ENCODE measurements at regions not wholly inside any gene's neighbourhood (a gene's known extent, or its start where the extent isn't known, plus 50 kb on each side); places are given as distances from the start of the nearest gene placed in this dataset.

- ChIA-PET RAD21 (ENCODE audit: low non-redundant PET in 1 of 2, low total read pairs in 2 of 2, uncharacterized antibody in 2 of 2, unreplicated experiment in 2 of 2) (no interaction called here), CTCF (no interaction called here), POLR2A (interaction anchor here (0.9 kb wide), 1 partner anchor 65 kb away, joined by 3 read pairs; no protein-coding TSS in a partner anchor)
- no peak for TF ChIP-seq CEBPB (IDR thresholded peaks at IDR 0.05; ENCODE audit: low read depth)
- TF ChIP-seq EZH2 (IDR thresholded peaks at IDR 0.05), result no peak
- no peak for TF ChIP-seq EZH2phosphoT487 (IDR thresholded peaks at IDR 0.05; ENCODE audit: borderline replicate concordance)
- TF ChIP-seq TCF7L2 (IDR thresholded peaks at IDR 0.05; ENCODE audit: borderline replicate concordance, extremely low read depth, insufficient read depth, insufficient read length), result no peak
- no peak for TF ChIP-seq YY1 (IDR thresholded peaks at IDR 0.05; ENCODE audit: extremely low read depth, insufficient replicate concordance, low read depth, low read length)
- H4K20me1 ChIP-seq (ENCODE audit: insufficient read depth), result no peaks in the 10 kb centered on the region
- H3K27me3 ChIP-seq (ENCODE audit: insufficient read depth, low read length), result no peaks in the 10 kb centered on the region
- H3K36me3 ChIP-seq (ENCODE audit: control insufficient read depth in 1 of 2, insufficient read depth in 2 of 2, low read length in 2 of 2), result no peaks in the 10 kb centered on the region
- BruUV-seq (replicated peaks), result no TSS peak
- no peak overlapping the region for H2AFZ ChIP-seq (ENCODE audit: low read depth, low read length, poor library complexity, severe bottlenecking)
- ATAC-seq (no peak), DNase-seq (ENCODE audit: low read depth, low spot score) (no peak)
- intact Hi-C loops (cut with micrococcal nuclease), result no loop called here
- peak overlapping the region; percentile 47 for H3K27ac ChIP-seq (ENCODE audit: low read depth, low read length)
- H3K4me3 ChIP-seq (replicated peaks in 1 of 2; ENCODE audit: low read depth in 1 of 2, low read length in 2 of 2), result no peak overlapping the region
- no peaks in the 10 kb centered on the region for H3K9me3 ChIP-seq (ENCODE audit: control insufficient read depth in 1 of 2, insufficient read depth in 1 of 2, low read depth in 1 of 2, low read length in 2 of 2)
- H3K79me2 ChIP-seq (ENCODE audit: insufficient read depth, low read length), result no peaks in the 10 kb centered on the region
- no peaks in the 10 kb centered on the region for H3K9me2 ChIP-seq (ENCODE audit: insufficient read depth)
- H3K4me2 ChIP-seq (ENCODE audit: low read length), result 0 out of 2 replicates have a peak overlapping the region, but pooled peaks have one; percentile 21
- peak overlapping the region; percentile 11; the same call in 1 of the 2 replicates for H3K9ac ChIP-seq (ENCODE audit: low read length)
- H3K4me1 ChIP-seq (ENCODE audit: control insufficient read depth in 1 of 2, insufficient read depth in 2 of 2, low read length in 2 of 2), result peaks cover 77 to 90% of the 10 kb centered on the region in 2 experiments
These were observed 59.2 kb downstream of the C9orf50 start for GRCh38 chr9:129561594-129562281.

- ChIA-PET POLR2A (no interaction called here), RAD21 (ENCODE audit: low non-redundant PET in 1 of 2, low total read pairs in 2 of 2, uncharacterized antibody in 2 of 2, unreplicated experiment in 2 of 2) (no interaction called here), CTCF (no interaction called here)
- intact Hi-C loops (cut with micrococcal nuclease), result no loop called here
- H3K4me2 ChIP-seq (ENCODE audit: low read length), result 0 out of 2 replicates have a peak overlapping the region, but pooled peaks have one; percentile 8
- peak overlapping the region; percentile 47 for H3K27ac ChIP-seq (ENCODE audit: low read depth, low read length)
- peak overlapping the region; percentile 20; the same call in 1 of the 2 replicates for H3K9ac ChIP-seq (ENCODE audit: low read length)
- no peaks in the 10 kb centered on the region for H3K9me3 ChIP-seq (ENCODE audit: control insufficient read depth in 1 of 2, insufficient read depth in 1 of 2, low read depth in 1 of 2, low read length in 2 of 2)
- no TSS peak for BruUV-seq (replicated peaks)
- no peaks in the 10 kb centered on the region for H4K20me1 ChIP-seq (ENCODE audit: insufficient read depth)
- no peaks in the 10 kb centered on the region for H3K79me2 ChIP-seq (ENCODE audit: insufficient read depth, low read length)
- H3K27me3 ChIP-seq (ENCODE audit: insufficient read depth, low read length), result no peaks in the 10 kb centered on the region
- peaks cover 78 to 90% of the 10 kb centered on the region in 2 experiments for H3K4me1 ChIP-seq (ENCODE audit: control insufficient read depth in 1 of 2, insufficient read depth in 2 of 2, low read length in 2 of 2)
- no peak overlapping the region for H2AFZ ChIP-seq (ENCODE audit: low read depth, low read length, poor library complexity, severe bottlenecking)
- H3K36me3 ChIP-seq (ENCODE audit: control insufficient read depth in 1 of 2, insufficient read depth in 2 of 2, low read length in 2 of 2), result no peaks in the 10 kb centered on the region
- no peak for ATAC-seq
- no peaks in the 10 kb centered on the region for H3K9me2 ChIP-seq (ENCODE audit: insufficient read depth)
- no peak overlapping the region for H3K4me3 ChIP-seq (replicated peaks in 1 of 2; ENCODE audit: low read depth in 1 of 2, low read length in 2 of 2)
- DNase-seq (ENCODE audit: low read depth, low spot score), result no peak
- TF ChIP-seq TCF7L2 (IDR thresholded peaks at IDR 0.05; ENCODE audit: borderline replicate concordance, extremely low read depth, insufficient read depth, insufficient read length) (no peak), JUND (IDR thresholded peaks at IDR 0.05) (no peak), SP1 (IDR thresholded peaks at IDR 0.05; ENCODE audit: low read depth) (no peak), ATF3 (IDR thresholded peaks at IDR 0.05) (no peak), EZH2 (IDR thresholded peaks at IDR 0.05) (no peak), ZFX (IDR thresholded peaks at IDR 0.05) (no peak), SRF (IDR thresholded peaks at IDR 0.05; ENCODE audit: low read depth) (no peak), POLR2AphosphoS5 (IDR thresholded peaks at IDR 0.05; ENCODE audit: low read depth, low read length) (no peak), EZH2phosphoT487 (IDR thresholded peaks at IDR 0.05; ENCODE audit: borderline replicate concordance) (no peak), CEBPB (IDR thresholded peaks at IDR 0.05; ENCODE audit: low read depth) (no peak), SIN3A (IDR thresholded peaks at IDR 0.05; ENCODE audit: low read depth) (no peak), ELF1 (IDR thresholded peaks at IDR 0.05; ENCODE audit: borderline replicate concordance, low read depth) (no peak), ZBTB33 (IDR thresholded peaks at IDR 0.05; ENCODE audit: extremely low read depth, insufficient replicate concordance, low read length) (no peak), ZNF274 (IDR thresholded peaks at IDR 0.05; ENCODE audit: low read depth, low read length) (no peak)
These were observed 60.0 kb downstream of the C9orf50 start for GRCh38 chr9:129560881-129561306.
